ENCODE measurements at regions not wholly inside any gene's neighbourhood (a gene's known extent, or its start where the extent isn't known, plus 50 kb on each side); places are given as distances from the start of the nearest gene placed in this dataset.

- Histone ChIP-seq H3K9me3 (ENCODE audit: low read length) (no peaks in the 10 kb centered on the region), H3K9ac (ENCODE audit: low read length) (no peak overlapping the region), H2AFZ (ENCODE audit: low read length) (no peak overlapping the region), H3K4me2 (ENCODE audit: low read length) (no peak overlapping the region), H3K4me1 (ENCODE audit: insufficient read depth, low read length, severe bottlenecking) (no peaks in the 10 kb centered on the region), H3K79me2 (ENCODE audit: insufficient read depth, low read length) (no peaks in the 10 kb centered on the region), H3K27me3 (ENCODE audit: insufficient read depth, low read length) (no peaks in the 10 kb centered on the region), H3K4me3 (ENCODE audit: low read depth, low read length, poor library complexity, severe bottlenecking) (no peak overlapping the region), H3F3A (ENCODE audit: insufficient read depth, low read length) (no peaks in the 10 kb centered on the region), H3K27ac (ENCODE audit: low read depth, low read length, poor library complexity, severe bottlenecking) (no peak overlapping the region), H3K9me2 (ENCODE audit: low read depth, low read length) (no peaks in the 10 kb centered on the region), H3K36me3 (ENCODE audit: insufficient read depth, low read length) (no peaks in the 10 kb centered on the region), H4K20me1 (ENCODE audit: insufficient read depth, low read length) (no peaks in the 10 kb centered on the region)
- no peak for TF ChIP-seq EZH2 (IDR thresholded peaks at IDR 0.05; ENCODE audit: borderline replicate concordance, low read length)
- no peak for TF ChIP-seq CTCF (IDR thresholded peaks at IDR 0.05; ENCODE audit: low read length)
Observed at GRCh38 chr5:162852134-162852533, 585.3 kb upstream of the CCNG1 start.

- Histone ChIP-seq H4K20me1 (ENCODE audit: insufficient read depth, low read length) (no peaks in the 10 kb centered on the region), H3K36me3 (ENCODE audit: insufficient read depth, low read length) (no peaks in the 10 kb centered on the region), H3K9me3 (ENCODE audit: low read length) (no peaks in the 10 kb centered on the region), H3K4me1 (ENCODE audit: insufficient read depth, low read length, severe bottlenecking) (no peaks in the 10 kb centered on the region), H2AFZ (ENCODE audit: low read length) (no peak overlapping the region), H3K4me3 (ENCODE audit: low read depth, low read length, poor library complexity, severe bottlenecking) (no peak overlapping the region), H3K27me3 (ENCODE audit: insufficient read depth, low read length) (no peaks in the 10 kb centered on the region), H3K79me2 (ENCODE audit: insufficient read depth, low read length) (no peaks in the 10 kb centered on the region), H3K9ac (ENCODE audit: low read length) (no peak overlapping the region), H3K4me2 (ENCODE audit: low read length) (no peak overlapping the region), H3F3A (ENCODE audit: insufficient read depth, low read length) (no peaks in the 10 kb centered on the region), H3K27ac (ENCODE audit: low read depth, low read length, poor library complexity, severe bottlenecking) (no peak overlapping the region), H3K9me2 (ENCODE audit: low read depth, low read length) (no peaks in the 10 kb centered on the region)
- TF ChIP-seq EZH2 (IDR thresholded peaks at IDR 0.05; ENCODE audit: borderline replicate concordance, low read length) (no peak), CTCF (IDR thresholded peaks at IDR 0.05; ENCODE audit: low read length) (no peak)
Observed at GRCh38 chr5:162858770-162859169, 578.6 kb upstream of the CCNG1 start.

GRCh38 chr5:162870966-162871365 is 566.4 kb upstream of the CCNG1 start:
- no peaks in the 10 kb centered on the region for H4K20me1 ChIP-seq (ENCODE audit: insufficient read depth, low read length)
- no peak overlapping the region for H2AFZ ChIP-seq (ENCODE audit: low read length)
- no peaks in the 10 kb centered on the region for H3K9me3 ChIP-seq (ENCODE audit: low read length)
- no peaks in the 10 kb centered on the region for H3K4me1 ChIP-seq (ENCODE audit: insufficient read depth, low read length, severe bottlenecking)
- no peaks in the 10 kb centered on the region for H3K9me2 ChIP-seq (ENCODE audit: low read depth, low read length)
- no peak for TF ChIP-seq EZH2 (IDR thresholded peaks at IDR 0.05; ENCODE audit: borderline replicate concordance, low read length)
- TF ChIP-seq CTCF (IDR thresholded peaks at IDR 0.05; ENCODE audit: low read length) = no peak
- H3K9ac ChIP-seq (ENCODE audit: low read length) = no peak overlapping the region
- H3F3A ChIP-seq (ENCODE audit: insufficient read depth, low read length) = no peaks in the 10 kb centered on the region
- no peak overlapping the region for H3K27ac ChIP-seq (ENCODE audit: low read depth, low read length, poor library complexity, severe bottlenecking)
- H3K27me3 ChIP-seq (ENCODE audit: insufficient read depth, low read length) = no peaks in the 10 kb centered on the region
- H3K4me3 ChIP-seq (ENCODE audit: low read depth, low read length, poor library complexity, severe bottlenecking) = no peak overlapping the region
- H3K79me2 ChIP-seq (ENCODE audit: insufficient read depth, low read length) = no peaks in the 10 kb centered on the region
- H3K4me2 ChIP-seq (ENCODE audit: low read length) = no peak overlapping the region
- H3K36me3 ChIP-seq (ENCODE audit: insufficient read depth, low read length) = no peaks in the 10 kb centered on the region

Data from OCI-LY1 (cell line).